ENCODE measurements at regions not wholly inside any gene's neighbourhood (a gene's known extent, or its start where the extent isn't known, plus 50 kb on each side); places are given as distances from the start of the nearest gene placed in this dataset.
"Not testable (repeated sequence)": the region's sequence is repeated elsewhere in the genome, so short reads cannot be mapped to it uniquely, and the experiment has no call there.

- no peak for DNase-seq
Observed at GRCh38 chr7:69443136-69443535, 155.1 kb upstream of the AUTS2 start.

- no peak for DNase-seq
Observed at GRCh38 chr7:69445541-69445940, 152.7 kb upstream of the AUTS2 start.

GRCh38 chr7:69446213-69446612 is 152.1 kb upstream of the AUTS2 start:
- not testable (repeated sequence) for DNase-seq

- no peak for DNase-seq
Observed at GRCh38 chr7:69448071-69448470, 150.2 kb upstream of the AUTS2 start.

- no peak for DNase-seq
Observed at GRCh38 chr7:69450456-69450855, 147.8 kb upstream of the AUTS2 start.

- no peak for DNase-seq
Observed at GRCh38 chr7:69451715-69452114, 146.6 kb upstream of the AUTS2 start.

GRCh38 chr7:69452797-69453196 is 145.5 kb upstream of the AUTS2 start:
- DNase-seq, result no peak

- DNase-seq, result no peak
Observed at GRCh38 chr7:69457595-69458504, 140.4 kb upstream of the AUTS2 start.

- no peak for DNase-seq
Observed at GRCh38 chr7:69464035-69464434, 134.2 kb upstream of the AUTS2 start.

- DNase-seq, result no peak
Observed at GRCh38 chr7:69465262-69465661, 133.0 kb upstream of the AUTS2 start.

GRCh38 chr7:69467826-69468225 is 130.4 kb upstream of the AUTS2 start:
- DNase-seq, result no peak

- DNase-seq, result no peak
Observed at GRCh38 chr7:69476416-69476815, 121.9 kb upstream of the AUTS2 start.

- DNase-seq, result no peak
Observed at GRCh38 chr7:69482676-69483075, 115.6 kb upstream of the AUTS2 start.

- DNase-seq, result no peak
Observed at GRCh38 chr7:69489533-69489932, 108.7 kb upstream of the AUTS2 start.

- DNase-seq, result no peak
Observed at GRCh38 chr7:69498671-69499070, 99.6 kb upstream of the AUTS2 start.

GRCh38 chr7:69502358-69502757 is 95.9 kb upstream of the AUTS2 start:
- DNase-seq, result no peak

- no peak for DNase-seq
Observed at GRCh38 chr7:69504733-69505420, 93.4 kb upstream of the AUTS2 start.

GRCh38 chr7:69508736-69509135 is 89.5 kb upstream of the AUTS2 start:
- no peak for DNase-seq

- DNase-seq, result no peak
Observed at GRCh38 chr7:69510114-69510513, 88.2 kb upstream of the AUTS2 start.

- DNase-seq, result no peak
Observed at GRCh38 chr7:69515495-69516212, 82.6 kb upstream of the AUTS2 start.

GRCh38 chr7:69516238-69516820 is 81.9 kb upstream of the AUTS2 start:
- no peak for DNase-seq

GRCh38 chr7:69517985-69518704 is 80.1 kb upstream of the AUTS2 start:
- DNase-seq, result no peak

GRCh38 chr7:69518705-69519077 is 79.6 kb upstream of the AUTS2 start:
- no peak for DNase-seq

All from activated CD4-positive, alpha-beta T cell treated with anti-CD3 and anti-CD28 coated beads, Interleukin-2, amount 50 U/mL, for 16 hours (primary cell).